ENCODE measurements at regions not wholly inside any gene's neighbourhood (a gene's known extent, or its start where the extent isn't known, plus 50 kb on each side); places are given as distances from the start of the nearest gene placed in this dataset.

DNA sequence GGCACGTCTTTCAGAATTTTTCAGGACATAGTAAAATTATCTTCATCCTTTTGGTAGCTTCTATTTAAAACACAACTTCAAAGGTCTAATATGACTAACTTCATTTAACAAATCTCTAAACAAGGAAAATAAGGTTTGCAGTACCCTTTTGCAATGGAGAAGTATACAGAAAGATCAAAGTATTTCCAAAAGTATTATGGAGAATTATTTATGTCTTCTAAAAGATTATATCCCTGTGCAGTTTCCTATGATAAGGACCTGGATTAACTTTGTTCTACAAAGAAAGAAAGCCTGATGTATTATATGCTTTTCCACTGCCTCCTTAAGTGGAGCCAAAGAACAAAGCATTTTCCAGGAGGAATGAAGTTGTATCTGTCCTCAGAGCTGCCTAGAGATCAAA lies 353.0 kb upstream of the RUNX1 start:
- no CpG with 5 or more reads among the region's 1 CpG for WGBS (ENCODE audit: insufficient coverage)
- H3K27ac Mint-ChIP-seq: no peak overlapping the region
- no peak for DNase-seq
- Histone ChIP-seq H3K4me1 (ENCODE audit: control insufficient read depth in 1 of 2, insufficient read depth in 2 of 2, low read length in 2 of 2) (peaks cover 8 to 23% of the 10 kb centered on the region in 2 donors), H3K9me3 (replicated peaks in 1 of 2; ENCODE audit: control insufficient read depth in 1 of 2, insufficient read depth in 1 of 2, low read length in 2 of 2) (no peaks in the 10 kb centered on the region), H3K4me2 (replicated peaks; ENCODE audit: extremely low read depth, low read length, poor library complexity, severe bottlenecking) (no peak overlapping the region), H3K27ac (ENCODE audit: low read depth in 1 of 2, low read length in 2 of 2) (no peak overlapping the region), H3K27me3 (ENCODE audit: control insufficient read depth in 2 of 2, insufficient read depth in 2 of 2, low read length in 2 of 2) (no peaks in the 10 kb centered on the region), H2AFZ (ENCODE audit: insufficient read depth, low read depth, low read length, poor library complexity, severe bottlenecking) (no peak overlapping the region), H3K36me3 (replicated peaks in 1 of 2; ENCODE audit: control insufficient read depth in 1 of 2, insufficient read depth in 2 of 2, low read length in 2 of 2) (no peaks in the 10 kb centered on the region), H3K79me2 (ENCODE audit: insufficient read depth, low read length) (no peaks in the 10 kb centered on the region), H3K9ac (ENCODE audit: insufficient read depth, low read length, poor library complexity, severe bottlenecking) (no peak overlapping the region), H4K20me1 (ENCODE audit: insufficient read depth, low read length) (no peaks in the 10 kb centered on the region), H3K4me3 (replicated peaks in 1 of 3; ENCODE audit: low read depth in 2 of 3, low read length in 3 of 3) (no peak overlapping the region)
- H3K4me1 Mint-ChIP-seq: peaks cover 22% of the 10 kb centered on the region
- TF ChIP-seq, protein P1, sequence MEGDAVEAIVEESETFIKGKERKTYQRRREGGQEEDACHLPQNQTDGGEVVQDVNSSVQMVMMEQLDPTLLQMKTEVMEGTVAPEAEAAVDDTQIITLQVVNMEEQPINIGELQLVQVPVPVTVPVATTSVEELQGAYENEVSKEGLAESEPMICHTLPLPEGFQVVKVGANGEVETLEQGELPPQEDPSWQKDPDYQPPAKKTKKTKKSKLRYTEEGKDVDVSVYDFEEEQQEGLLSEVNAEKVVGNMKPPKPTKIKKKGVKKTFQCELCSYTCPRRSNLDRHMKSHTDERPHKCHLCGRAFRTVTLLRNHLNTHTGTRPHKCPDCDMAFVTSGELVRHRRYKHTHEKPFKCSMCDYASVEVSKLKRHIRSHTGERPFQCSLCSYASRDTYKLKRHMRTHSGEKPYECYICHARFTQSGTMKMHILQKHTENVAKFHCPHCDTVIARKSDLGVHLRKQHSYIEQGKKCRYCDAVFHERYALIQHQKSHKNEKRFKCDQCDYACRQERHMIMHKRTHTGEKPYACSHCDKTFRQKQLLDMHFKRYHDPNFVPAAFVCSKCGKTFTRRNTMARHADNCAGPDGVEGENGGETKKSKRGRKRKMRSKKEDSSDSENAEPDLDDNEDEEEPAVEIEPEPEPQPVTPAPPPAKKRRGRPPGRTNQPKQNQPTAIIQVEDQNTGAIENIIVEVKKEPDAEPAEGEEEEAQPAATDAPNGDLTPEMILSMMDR (IDR thresholded peaks at IDR 0.05): no peak
- H3K27me3 Mint-ChIP-seq (ENCODE audit: low read depth in 3 of 3): peaks cover 0 to 6% (median 2%) of the 10 kb centered on the region in 3 donors
- H3K9me3 Mint-ChIP-seq: no peaks in the 10 kb centered on the region
- no peak overlapping the region for H3K4me3 Mint-ChIP-seq
- intact Hi-C loops (cut with micrococcal nuclease): no loop called here
- no peaks in the 10 kb centered on the region for H3K36me3 Mint-ChIP-seq

DNA sequence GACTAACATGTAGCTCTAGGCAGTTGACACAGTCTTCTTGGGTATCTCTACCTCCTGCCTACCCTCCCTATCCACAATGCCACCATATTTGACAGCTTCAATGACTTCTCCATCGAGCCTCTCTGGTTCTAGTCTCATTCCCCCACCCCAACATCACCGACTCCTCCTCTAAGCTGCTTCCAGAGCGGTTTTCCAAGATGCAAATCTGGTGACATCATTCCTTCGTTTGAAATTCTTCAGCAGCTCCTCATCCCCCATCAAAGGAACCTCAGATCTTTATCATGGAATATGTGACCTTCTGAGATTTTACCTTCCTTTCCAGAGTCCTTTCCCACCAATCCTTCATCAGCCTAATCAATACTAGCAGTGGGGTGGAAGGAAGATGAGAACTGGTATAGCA lies 352.4 kb upstream of the RUNX1 start:
- H3K4me2 ChIP-seq (replicated peaks; ENCODE audit: extremely low read depth, low read length, poor library complexity, severe bottlenecking): no peak overlapping the region
- intact Hi-C loops (cut with micrococcal nuclease): no loop called here
- Mint-ChIP-seq H3K27ac (peak overlapping the region in 1 of 7 donors; percentile 43), H3K36me3 (no peaks in the 10 kb centered on the region), H3K27me3 (ENCODE audit: low read depth in 3 of 3) (peaks cover 0 to 6% (median 2%) of the 10 kb centered on the region in 3 donors), H3K9me3 (peaks cover 0 to 4% (median 0%) of the 10 kb centered on the region in 7 donors), H3K4me1 (peaks cover 22% of the 10 kb centered on the region), H3K4me3 (no peak overlapping the region)
- no peaks in the 10 kb centered on the region for H3K9me3 ChIP-seq (replicated peaks in 1 of 2; ENCODE audit: control insufficient read depth in 1 of 2, insufficient read depth in 1 of 2, low read length in 2 of 2)
- 89% methylated on average over 1 of the region's 4 CpGs for WGBS (ENCODE audit: insufficient coverage)
- no peaks in the 10 kb centered on the region for H3K79me2 ChIP-seq (ENCODE audit: insufficient read depth, low read length)
- no peaks in the 10 kb centered on the region for H3K36me3 ChIP-seq (replicated peaks in 1 of 2; ENCODE audit: control insufficient read depth in 1 of 2, insufficient read depth in 2 of 2, low read length in 2 of 2)
- H4K20me1 ChIP-seq (ENCODE audit: insufficient read depth, low read length): no peaks in the 10 kb centered on the region
- no peak overlapping the region for H3K9ac ChIP-seq (ENCODE audit: insufficient read depth, low read length, poor library complexity, severe bottlenecking)
- no peak overlapping the region for H3K4me3 ChIP-seq (replicated peaks in 1 of 3; ENCODE audit: low read depth in 2 of 3, low read length in 3 of 3)
- H3K27ac ChIP-seq (ENCODE audit: low read depth in 1 of 2, low read length in 2 of 2): no peak overlapping the region
- TF ChIP-seq, protein P1 (IDR thresholded peaks at IDR 0.05): no peak
- no peak for DNase-seq
- H2AFZ ChIP-seq (ENCODE audit: insufficient read depth, low read depth, low read length, poor library complexity, severe bottlenecking): no peak overlapping the region
- no peaks in the 10 kb centered on the region for H3K27me3 ChIP-seq (ENCODE audit: control insufficient read depth in 2 of 2, insufficient read depth in 2 of 2, low read length in 2 of 2)
- H3K4me1 ChIP-seq (ENCODE audit: control insufficient read depth in 1 of 2, insufficient read depth in 2 of 2, low read length in 2 of 2): peaks cover 8 to 23% of the 10 kb centered on the region in 2 donors

Data from CD14-positive monocyte (primary cell).